NCI-H345 treated with DMSO at 0.1 percent for 48 hours (cell line): ENCODE measurements at regions not wholly inside any gene's neighbourhood (a gene's known extent, or its start where the extent isn't known, plus 50 kb on each side); places are given as distances from the start of the nearest gene placed in this dataset.

Experiments
- DNase-seq: peaks from one replicate; lab custom pipeline; 2025; ENCODE audit not compliant: unreplicated experiment; lab: John Stamatoyannopoulos, UW

DNA sequence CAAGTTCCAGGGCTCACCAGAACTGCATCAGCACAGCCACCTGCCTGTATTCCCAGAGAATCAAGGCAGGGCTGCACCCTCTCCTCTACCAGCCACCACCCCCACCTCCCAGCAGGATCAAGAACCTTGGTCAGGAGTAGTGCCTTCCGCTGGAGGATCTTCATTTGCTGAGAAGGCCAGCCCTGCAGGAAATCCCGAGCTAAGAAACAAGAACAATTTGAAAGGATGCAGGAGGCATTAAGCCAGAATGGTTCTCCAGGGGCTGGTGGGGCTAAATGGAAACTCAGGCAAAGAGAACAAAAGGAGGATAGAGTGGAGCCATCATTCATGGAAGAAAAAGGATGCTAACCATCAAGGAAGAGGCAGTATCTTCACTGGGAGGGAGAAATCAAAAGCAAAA is 147.3 kb upstream of the SLC14A2 start:
- DNase-seq: no peak

DNA sequence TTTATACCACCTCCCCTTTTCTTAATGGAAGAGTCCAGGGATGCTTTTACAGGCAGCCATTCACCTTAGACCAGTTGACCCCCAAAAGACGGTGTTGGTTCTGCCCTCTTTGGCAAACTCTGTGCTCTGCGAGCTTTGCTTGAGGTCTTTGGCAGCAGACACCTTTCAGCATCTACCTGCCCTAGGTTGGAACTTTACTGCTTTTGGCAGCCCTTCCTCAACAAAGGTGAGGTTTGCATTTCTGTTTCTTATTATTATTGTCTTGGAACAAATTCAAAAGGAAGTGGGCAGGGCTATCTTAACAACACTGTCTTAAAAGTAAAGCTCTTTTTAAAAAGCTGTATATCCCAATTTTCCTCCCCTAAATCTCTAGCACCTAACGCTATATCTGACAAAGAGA is 136.4 kb upstream of the SLC14A2 start:
- DNase-seq: no peak

DNA sequence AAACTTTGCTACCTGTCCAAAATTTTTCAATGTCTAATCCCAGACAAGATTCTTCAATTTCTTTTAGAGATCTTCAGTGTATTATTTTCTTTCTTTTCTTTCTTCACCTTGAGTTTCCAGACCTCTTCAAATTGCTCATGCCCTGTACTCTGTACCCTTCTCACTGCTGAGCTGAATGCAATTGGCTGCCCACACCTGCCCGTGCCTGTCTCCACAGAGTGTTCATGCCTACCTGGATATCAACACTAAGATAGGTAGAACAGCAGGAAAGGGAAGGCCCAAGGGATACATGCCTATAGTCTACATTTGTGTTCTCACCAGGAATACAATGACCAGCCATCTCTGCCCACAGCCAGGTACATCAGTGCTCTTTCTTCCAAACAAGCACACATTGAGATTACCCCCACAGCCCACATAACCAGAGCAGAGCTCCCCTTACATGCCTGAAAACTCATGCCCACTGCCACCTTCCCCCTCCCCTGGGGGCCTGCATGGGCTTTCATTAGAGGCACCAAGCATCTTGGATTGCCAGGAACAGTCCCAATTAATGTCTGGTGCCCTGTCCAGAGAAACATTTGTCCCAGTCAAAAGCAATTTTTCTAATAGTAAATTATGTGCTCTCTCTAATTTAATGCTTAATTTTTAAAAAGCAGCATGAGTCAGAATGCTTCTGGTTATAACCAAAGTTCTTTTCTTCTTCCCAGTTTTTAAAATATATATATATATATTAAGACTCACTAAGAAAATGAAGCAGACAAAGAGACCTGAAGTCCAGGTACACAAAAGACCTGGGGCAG is 134.9 kb upstream of the SLC14A2 start:
- DNase-seq: no peak

DNA sequence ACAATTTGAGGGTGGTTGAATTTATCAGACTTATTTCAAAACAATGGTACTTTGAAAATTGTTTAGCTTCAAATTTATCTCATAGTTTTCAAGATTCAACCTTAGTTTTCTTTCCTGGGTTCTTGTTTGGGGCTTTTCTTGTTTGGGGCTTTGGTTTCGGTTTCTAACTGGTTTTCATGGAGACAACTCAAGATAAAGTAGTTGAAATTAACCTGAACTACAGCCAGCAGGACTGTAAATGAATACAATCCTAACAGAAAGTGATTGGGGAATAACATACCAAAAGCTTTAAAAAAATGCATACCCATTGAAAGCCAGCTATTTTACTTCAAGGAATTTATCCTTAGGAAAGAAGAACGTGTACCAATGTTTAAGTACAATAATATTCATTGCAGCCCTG is 133.5 kb upstream of the SLC14A2 start:
- DNase-seq: no peak

DNA sequence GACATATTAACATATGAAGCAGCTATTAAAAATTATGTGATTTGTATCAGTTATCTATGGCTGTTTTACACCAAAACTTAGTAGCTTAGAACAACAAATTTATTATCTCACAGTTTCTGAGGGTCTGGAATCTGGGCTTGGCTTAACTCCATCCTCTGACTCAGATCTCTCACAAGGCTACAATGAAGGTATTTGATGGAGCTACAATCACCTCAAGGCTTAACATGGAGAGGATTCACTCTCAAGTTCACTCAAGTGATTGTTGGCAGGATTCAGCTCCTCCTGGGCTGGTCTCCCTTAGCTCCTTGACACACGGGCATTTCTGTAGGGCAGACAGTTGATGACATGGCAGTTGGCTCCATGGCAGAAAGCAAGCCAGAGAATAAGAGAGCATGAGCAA is 133.0 kb upstream of the SLC14A2 start:
- no peak for DNase-seq

DNA sequence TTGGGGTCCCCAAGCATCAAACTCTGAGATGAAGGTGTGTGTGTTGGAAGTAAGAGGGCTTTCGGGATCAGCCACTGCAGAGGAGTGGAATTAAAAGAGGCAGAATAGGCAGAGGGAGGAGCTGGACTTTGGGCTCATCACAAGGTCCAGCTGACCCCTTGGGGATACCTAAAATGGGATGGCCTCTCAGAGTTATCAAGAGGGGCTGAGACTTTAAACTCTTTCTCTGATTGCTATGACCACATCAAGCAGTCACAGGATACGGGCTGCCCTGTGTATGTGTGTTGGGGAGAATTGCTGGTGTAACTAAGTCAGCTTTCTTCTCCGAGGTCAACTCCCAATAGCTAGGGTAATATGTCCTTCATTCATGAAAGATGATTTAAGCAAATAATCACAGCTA is 127.7 kb upstream of the SLC14A2 start:
- no peak for DNase-seq

DNA sequence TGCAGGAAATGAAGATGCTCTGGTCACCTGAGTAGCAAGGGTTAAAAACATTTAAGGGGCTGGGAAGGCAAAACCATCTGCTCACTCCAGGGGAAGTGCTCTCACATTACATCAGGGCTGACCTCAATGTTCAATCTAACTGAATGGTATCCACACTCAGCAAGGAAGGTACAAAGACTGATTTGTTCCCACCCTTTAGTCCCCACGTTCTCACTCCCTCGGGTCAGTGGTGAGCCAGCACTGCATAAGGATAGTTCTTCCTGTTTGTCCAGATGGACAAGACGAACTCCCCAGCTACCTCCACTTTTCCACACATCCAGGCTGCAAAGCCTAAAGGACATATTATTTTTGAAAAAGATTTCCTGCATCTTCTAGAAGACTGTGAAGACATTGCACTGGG is 126.6 kb upstream of the SLC14A2 start:
- no peak for DNase-seq

DNA sequence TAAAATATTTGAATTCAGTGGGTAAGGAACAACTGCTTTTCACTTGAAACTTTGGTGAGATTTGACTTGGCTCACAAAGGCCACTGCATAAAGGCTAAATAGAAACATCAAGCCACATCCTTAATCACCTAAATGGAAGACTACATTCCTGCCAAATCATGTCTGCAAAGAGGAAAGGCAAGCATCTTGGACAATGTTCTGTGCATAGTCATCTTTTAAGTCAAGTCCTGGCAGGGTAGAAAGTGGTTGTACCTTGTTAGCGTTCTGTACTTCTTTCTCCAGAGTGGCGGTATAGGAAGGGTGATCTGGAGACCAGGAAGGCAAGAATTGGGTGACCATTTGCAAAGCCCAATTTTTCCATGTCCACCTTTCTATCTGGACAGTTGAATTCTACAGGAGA is 121.4 kb upstream of the SLC14A2 start:
- DNase-seq: no peak

DNA sequence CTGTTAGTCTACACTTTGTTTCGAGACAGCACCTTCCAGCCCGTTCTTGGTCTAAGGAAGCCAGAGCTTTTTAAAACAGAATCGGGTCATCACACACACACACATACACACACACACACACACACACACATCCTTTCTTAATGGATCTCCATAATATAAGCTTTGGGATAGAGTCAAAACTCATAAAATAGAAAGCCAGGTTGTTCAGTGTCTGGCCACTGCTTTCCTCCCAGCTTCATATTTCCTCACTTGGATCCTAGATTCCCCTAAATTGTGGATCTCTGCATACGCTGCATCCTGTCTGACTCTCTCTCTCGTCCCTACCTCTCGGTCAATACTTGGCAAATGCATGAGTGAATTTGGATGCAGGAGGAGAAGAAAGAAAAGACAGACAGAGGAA is 120.5 kb upstream of the SLC14A2 start:
- DNase-seq: no peak

DNA sequence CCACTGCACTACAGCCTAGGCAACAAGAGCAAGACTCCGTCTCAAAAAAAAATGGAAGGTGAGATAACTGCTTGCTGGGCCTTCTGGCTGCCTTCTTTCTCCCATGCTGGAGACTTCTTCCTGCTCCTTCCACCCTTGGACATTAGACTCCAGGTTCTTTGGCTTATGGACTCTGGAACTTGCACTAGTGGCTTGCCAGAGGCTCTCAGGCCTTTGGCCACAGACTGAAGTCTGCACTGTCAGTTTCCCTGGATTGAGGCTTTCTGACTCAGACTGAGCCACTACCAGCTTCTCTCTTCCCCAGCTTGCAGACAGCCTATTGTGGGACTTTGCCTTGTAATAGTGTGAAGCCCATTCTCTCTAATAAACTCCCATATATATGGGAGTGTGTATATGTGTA is 118.5 kb upstream of the SLC14A2 start:
- DNase-seq: no peak

DNA sequence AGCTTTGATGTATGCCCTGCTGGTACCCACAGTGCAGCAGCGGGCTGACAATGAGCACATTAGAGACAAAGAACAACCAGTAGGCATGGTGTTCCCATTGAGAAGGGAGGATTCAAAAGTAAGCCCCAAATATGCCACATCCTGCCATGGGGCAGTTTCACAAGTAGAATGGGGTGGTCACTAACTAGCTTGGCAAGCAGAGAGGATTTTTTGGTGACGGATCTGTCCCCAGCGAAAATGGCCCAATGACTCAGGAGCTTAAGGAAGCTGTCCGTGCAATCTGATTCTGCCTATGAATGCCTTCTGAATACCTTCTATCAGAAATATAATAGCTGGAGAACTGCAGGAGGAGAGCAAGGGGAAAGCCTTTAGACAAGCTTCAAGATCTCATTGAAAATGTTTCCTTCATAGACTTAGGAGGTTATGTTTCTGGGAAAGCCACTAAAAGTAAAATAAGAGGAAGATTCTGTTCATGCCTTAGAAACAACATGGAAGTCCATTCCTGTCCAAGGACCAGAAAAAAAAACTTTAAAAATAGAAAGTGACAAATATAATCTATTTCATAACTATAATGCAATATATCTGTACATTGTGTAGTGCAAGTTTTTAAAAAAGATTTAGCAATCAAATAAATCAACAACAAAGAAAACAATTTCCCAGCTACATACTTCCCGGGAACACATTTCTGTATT is 117.5 kb upstream of the SLC14A2 start:
- DNase-seq: no peak

DNA sequence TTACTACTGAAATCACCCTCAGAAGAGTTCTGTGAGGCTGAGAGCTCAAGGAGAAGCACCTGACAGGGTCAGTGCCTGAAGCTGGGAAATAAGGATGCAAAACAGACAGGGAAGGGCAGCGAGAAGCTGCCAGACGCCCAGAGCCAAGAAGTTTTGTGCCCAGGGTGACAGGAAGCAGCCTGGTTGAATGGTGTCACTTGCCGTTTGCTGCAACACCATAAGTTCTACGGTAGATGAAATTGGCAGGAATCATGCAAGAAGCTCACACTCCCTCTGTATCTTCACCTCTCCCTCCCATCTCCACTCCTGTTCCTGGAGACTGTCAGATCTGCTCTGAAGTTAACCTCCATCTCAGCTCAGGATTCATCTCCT is 117.0 kb upstream of the SLC14A2 start:
- DNase-seq: no peak

DNA sequence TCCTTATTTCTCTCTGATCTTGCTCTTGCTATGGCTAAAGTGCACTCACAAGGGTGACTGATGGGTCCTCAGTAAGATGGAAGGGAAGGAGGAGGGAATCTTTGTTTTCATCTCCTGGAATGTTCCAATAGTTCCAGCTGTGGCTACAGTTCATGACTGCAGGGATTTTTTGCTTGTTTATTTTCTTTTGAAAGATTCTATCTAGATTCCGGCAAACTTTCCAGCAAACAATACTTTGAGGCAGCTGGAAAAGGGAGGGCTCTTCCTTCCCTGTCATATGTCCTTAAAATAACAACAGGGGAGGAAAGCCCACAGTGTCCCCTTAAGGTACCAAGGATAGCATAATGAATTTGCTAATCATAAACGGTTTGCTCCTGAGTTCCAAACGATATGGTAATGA is 111.3 kb upstream of the SLC14A2 start:
- no peak for DNase-seq

DNA sequence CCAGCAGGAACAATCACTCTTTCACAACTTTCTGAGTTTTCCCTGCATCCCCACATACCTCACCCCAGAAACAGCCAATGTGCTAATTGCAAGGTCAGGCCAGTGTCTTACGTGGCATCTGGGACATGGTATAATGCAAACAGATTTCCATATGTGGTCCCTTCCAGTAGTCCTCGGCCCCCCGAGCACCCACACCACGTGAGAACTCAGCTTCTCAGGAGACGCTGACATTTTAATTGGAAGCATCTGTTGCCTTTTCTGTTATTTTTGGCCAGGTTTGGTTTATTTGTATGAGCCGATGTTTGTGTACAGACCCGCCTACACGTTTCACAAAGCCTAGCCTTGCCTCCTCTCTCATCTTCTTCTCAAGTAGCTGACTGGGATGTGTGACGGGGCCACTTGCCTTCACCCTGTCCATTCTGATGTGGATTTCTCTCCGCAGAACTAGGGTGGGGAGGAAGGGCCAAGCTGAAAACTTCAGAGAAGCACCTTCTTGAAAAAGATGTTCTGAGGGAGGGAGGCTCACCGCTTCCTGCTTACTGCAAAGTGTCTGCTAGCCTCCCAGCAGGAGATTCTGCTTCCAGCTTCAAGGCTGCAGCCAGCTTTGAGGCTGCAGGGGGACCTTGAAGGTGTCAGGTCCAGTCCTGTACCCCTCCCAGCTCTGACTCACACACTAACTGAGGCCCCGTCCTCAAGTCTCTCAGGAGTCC is 109.6 kb upstream of the SLC14A2 start:
- no peak for DNase-seq

DNA sequence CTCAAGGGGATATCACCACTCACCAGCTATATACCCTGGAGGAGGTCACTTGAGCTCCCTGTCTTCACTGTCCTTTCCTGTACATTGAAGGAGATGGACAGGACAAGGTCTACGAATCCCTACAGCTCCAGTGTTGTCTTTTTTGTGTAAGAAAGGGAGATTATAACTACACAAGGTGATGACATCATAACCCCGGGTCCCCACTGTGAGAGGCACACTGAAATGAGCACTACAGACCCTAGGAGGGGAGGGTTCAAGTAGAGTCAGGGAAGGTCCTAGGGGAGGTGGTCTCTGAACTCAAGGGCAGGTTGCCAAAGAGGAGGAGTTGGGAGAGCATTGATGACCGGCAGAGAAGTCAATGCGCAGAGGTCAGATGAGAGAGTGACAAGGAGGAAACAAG is 108.3 kb upstream of the SLC14A2 start:
- no peak for DNase-seq

DNA sequence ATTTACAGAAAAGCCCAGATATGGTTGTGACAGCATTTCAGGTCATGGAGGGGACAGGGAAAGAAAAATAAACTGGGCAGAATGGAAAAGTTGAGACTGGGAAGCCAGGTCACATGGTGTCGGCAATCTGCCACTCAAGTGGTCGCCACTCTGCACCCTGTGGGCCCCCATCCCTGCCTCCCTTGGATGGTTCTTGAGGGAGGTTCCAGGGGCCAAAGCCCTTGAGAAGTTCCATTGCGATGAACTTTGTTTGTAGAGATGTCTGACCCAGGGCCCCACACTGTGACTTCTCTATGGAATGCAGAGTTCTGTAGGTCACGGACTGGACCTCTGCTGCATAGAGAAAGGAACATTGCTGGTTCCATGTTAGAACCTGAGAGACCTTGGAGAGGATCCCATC is 105.7 kb upstream of the SLC14A2 start:
- no peak for DNase-seq

DNA sequence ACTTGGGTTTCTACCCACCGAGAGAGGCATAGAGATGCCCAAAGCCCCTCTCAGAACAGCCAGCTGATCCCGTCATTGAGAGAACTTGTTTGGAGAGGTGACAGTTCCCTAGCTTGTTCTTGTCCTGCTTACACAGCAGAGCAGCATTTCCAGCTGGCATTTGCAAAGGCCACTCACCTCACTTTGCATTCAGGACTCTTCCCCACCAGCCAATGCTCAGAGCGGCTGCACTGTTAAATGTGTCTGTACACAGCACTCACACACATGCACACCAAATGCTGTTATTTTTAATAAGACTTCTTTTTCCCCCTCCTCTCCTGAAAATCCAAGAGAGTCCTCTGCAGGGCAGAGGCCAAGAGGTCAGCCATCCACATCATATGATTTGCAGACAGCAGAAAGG is 104.6 kb upstream of the SLC14A2 start:
- no peak for DNase-seq

DNA sequence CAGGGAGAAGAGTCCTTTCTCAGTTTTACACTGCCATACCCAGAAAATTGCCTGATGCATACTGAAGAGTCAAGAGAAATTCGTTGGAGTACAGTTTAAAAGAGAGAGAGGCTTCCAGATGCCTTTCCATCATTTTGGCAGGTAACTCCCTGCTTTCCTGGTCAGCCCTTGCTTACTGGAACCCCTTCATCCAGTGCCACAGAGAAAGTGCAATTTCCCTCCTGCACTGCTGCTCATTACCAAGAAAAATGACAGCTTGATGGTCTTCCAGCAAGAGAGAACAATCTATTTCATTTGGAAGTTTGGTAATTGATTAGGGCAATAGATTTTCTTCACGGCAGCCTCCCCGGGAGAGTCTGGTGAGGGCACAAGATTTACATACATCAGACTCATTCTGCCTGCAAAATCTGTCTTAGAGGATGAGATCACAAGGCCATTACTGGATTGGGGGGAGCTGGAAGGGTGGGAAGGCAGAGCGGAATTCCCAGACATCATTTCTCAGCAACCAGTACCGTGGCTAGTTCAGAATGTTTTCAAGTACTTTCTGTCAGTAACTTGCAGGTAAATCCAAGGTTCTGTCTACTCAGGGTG is 102.8 kb upstream of the SLC14A2 start:
- DNase-seq: no peak

DNA sequence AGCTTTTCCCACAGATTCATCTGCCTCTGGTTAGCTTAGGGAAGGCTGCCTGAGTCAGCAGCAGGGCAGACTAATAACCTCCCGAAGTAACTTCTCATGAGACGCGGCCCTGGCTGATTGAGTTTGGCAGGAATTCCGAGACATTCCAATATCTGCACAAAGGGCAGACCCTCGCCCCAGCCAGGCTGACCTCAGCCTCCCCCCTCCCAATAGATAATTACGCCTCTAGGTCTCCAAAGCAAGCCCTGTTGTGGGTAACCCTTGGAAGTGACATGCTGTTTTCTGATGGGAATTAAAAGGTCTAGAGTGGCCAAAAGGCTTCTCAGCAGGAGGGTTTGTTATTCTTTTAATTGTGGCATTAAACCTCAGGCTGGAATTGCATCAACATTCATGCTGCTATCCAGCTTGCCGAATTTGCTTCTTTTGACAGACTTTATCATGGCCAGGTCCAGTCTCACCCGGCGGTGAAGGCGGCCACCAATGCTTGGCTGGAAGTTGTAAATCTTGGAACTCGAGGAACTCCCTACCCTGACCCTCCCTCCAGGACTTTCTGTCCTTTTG is 98.0 kb upstream of the SLC14A2 start:
- no peak for DNase-seq

DNA sequence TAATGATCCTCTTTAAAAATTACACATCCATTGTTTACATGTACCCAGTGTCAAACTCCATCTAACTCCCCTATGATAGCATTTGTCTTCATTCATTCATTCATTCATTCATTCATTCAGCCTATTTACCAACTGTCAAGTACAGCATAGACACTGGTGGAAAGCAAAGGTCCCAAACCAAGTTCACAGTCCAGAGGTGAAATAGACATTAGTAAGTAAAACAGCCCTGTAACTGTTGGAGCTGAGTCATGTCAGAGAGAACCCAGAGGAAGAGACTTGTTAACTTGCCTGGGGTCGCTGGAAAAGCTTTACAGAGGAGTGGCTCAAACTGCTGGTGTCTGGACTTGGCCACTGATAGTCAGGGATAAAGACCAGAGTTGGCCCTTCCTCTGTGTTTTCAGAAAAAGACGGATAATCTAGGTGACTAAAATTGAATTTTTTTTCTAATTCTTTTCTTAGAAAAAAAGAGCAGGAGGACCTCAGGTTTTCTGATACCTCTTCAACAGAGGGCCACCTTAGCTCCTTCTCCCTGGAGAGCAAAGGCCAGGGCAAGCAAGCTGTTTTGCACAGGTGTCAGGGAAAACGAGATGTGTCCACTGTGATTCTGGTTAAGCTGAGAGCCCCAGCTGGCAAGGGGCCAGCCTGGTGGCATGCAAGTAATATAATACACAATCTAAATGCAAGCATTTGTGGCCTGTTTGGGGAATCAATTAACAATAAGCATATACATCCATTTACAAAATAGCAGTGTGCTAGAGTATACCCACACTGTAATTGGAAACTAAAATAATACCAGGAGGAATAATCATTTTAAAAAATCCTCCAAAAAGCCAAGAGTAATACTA is 96.7 kb upstream of the SLC14A2 start:
- no peak for DNase-seq
